HEK293T (cell line): ENCODE measurements at regions not wholly inside any gene's neighbourhood (a gene's known extent, or its start where the extent isn't known, plus 50 kb on each side); places are given as distances from the start of the nearest gene placed in this dataset.

Experiments used
- ARNT ChIP-seq: fragments of 450-650 bp; IDR thresholded peaks from 2 replicates; pipeline ENCODE4 v1.6.1; 2017; ENCODE audit warnings: mild to moderate bottlenecking
- BHLHE40 ChIP-seq: fragments of 450-650 bp; IDR thresholded peaks from 2 replicates; pipeline ENCODE4 v1.6.1; 2016; ENCODE audit warnings: mild to moderate bottlenecking, moderate library complexity, borderline replicate concordance
- ELF4 ChIP-seq: fragments of 450-650 bp; IDR thresholded peaks from 2 replicates; pipeline ENCODE4 v1.6.1; 2017; ENCODE audit warnings: antibody characterized with exemption
- FOXA1 ChIP-seq: fragments of 450-650 bp; IDR thresholded peaks from 2 replicates; pipeline ENCODE4 v1.6.1; 2016; ENCODE audit warnings: mild to moderate bottlenecking
- FOXK2 ChIP-seq: fragments of 450-650 bp; IDR thresholded peaks from 2 replicates; pipeline ENCODE4 v1.6.1; 2016; ENCODE audit warnings: mild to moderate bottlenecking
- FOXM1 ChIP-seq: fragments of 450-650 bp; IDR thresholded peaks from 2 replicates; pipeline ENCODE4 v1.6.1; 2017; ENCODE audit warnings: mild to moderate bottlenecking, borderline replicate concordance
- L3MBTL2 ChIP-seq: fragments of 450-650 bp; conservative IDR thresholded peaks from 2 replicates; pipeline ENCODE4 v1.6.1; 2016; ENCODE audit warnings: mild to moderate bottlenecking
- LEF1 ChIP-seq: fragments of 450-650 bp; IDR thresholded peaks from 2 replicates; pipeline ENCODE4 v1.6.1; 2017; ENCODE audit warnings: mild to moderate bottlenecking, borderline replicate concordance
- NFRKB ChIP-seq: fragments of 450-650 bp; IDR thresholded peaks from 2 replicates; pipeline ENCODE4 v1.6.1; 2016; ENCODE audit warnings: mild to moderate bottlenecking, moderate library complexity
- SP1 ChIP-seq: fragments of 450-650 bp; IDR thresholded peaks from 2 replicates; pipeline ENCODE4 v1.6.1; 2017
- SUZ12 ChIP-seq: fragments of 450-650 bp; IDR thresholded peaks from 2 replicates; pipeline ENCODE4 v1.6.1; 2016; ENCODE audit warnings: mild to moderate bottlenecking
- TARDBP ChIP-seq: fragments of 450-650 bp; IDR thresholded peaks from 2 replicates; pipeline ENCODE4 v1.6.1; 2016
- ZNF384 ChIP-seq: fragments of 450-650 bp; IDR thresholded peaks from 2 replicates; pipeline ENCODE4 v1.6.1; 2016
- TF ChIP-seq, protein P1 (sequence below): fragments of 450-650 bp; IDR thresholded peaks from 2 replicates; pipeline ENCODE4 v1.6.1; 2016

DNA sequence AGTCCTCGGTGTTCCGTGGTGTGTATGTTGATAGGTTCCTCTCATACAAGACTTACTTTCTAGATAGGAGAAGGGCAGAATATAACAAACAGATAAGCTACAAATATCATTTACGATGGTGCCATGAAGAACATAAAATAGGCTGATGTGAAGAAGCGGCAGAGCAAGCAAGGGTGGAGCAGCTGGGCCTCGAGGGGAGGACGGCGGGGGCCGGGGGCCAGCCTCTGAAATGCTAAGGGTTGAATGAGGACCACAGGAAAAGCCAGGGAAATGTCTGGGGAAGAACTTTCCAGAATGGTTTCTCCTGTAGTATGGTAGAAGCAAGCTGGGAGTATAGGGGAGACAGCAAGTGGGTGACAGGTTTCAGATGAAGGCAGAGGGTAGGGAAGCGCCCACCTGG lies 529.5 kb downstream of the LIG4 start:
- TF ChIP-seq, protein P1, sequence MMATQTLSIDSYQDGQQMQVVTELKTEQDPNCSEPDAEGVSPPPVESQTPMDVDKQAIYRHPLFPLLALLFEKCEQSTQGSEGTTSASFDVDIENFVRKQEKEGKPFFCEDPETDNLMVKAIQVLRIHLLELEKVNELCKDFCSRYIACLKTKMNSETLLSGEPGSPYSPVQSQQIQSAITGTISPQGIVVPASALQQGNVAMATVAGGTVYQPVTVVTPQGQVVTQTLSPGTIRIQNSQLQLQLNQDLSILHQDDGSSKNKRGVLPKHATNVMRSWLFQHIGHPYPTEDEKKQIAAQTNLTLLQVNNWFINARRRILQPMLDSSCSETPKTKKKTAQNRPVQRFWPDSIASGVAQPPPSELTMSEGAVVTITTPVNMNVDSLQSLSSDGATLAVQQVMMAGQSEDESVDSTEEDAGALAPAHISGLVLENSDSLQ: no peak
- TF ChIP-seq L3MBTL2: no peak
- TF ChIP-seq FOXM1: no peak
- TF ChIP-seq FOXK2: no peak
- no peak for TF ChIP-seq ELF4
- no peak for TF ChIP-seq SP1
- TF ChIP-seq FOXA1: no peak
- no peak for TF ChIP-seq SUZ12
- no peak for TF ChIP-seq BHLHE40
- TF ChIP-seq ZNF384: no peak
- no peak for TF ChIP-seq NFRKB
- TF ChIP-seq LEF1: no peak
- TF ChIP-seq ARNT: no peak
- TF ChIP-seq TARDBP: no peak
